Mesothelial cell of epicardium (in vitro differentiated cells): ENCODE measurements at regions not wholly inside any gene's neighbourhood (a gene's known extent, or its start where the extent isn't known, plus 50 kb on each side); places are given as distances from the start of the nearest gene placed in this dataset.

Source experiments
- DNase-seq, 2 experiments: peaks; one replicate each; pipeline ENCODE4 v3.0.0; 2021; ENCODE audit warnings: low spot score in 2 of 2; ENCODE audit not compliant: unreplicated experiment in 2 of 2
- H3K27ac Mint-ChIP-seq: 2 replicates; pipeline ENCODE4 v1.8.0; 2021; ENCODE audit warnings: mixed read lengths
- H3K27me3 Mint-ChIP-seq: 2 replicates; pipeline ENCODE4 v1.8.0; 2021; ENCODE audit warnings: low read depth, mixed read lengths
- H3K36me3 Mint-ChIP-seq: 2 replicates; pipeline ENCODE4 v1.8.0; 2021; ENCODE audit warnings: mixed read lengths
- H3K4me1 Mint-ChIP-seq: 2 replicates; pipeline ENCODE4 v1.8.0; 2021; ENCODE audit warnings: mixed read lengths
- H3K4me3 Mint-ChIP-seq: 2 replicates; pipeline ENCODE4 v1.8.0; 2021; ENCODE audit warnings: mild to moderate bottlenecking, moderate library complexity, mixed read lengths
- H3K9me3 Mint-ChIP-seq: 2 replicates; pipeline ENCODE4 v1.8.0; 2021; ENCODE audit warnings: mixed read lengths
- TF ChIP-seq, protein P1 (sequence below): fragments of 200-600 bp; sonication (generic); IDR thresholded peaks from one replicate; pipeline ENCODE4 v1.5.0; 2021; ENCODE audit warnings: antibody characterized with exemption; ENCODE audit not compliant: unreplicated experiment

DNA sequence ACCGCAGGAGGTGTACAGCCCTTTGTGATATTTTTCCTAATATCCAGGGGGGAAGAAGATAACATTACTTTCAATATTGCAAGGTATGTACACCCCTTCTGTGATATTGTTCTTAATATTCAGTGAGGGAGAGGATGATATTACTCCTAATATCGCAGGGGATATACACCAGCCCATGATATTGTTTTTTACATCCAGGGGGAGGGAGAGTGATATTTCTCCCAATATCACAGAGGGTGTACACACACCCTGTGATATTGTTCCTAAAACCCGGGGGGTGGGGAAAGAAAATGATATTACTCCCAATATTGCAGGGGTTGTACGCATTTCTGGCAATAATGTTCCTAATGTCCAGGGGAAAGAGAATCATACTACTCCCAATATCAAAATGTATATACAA is 58.0 kb upstream of the SLC25A48 start:
- TF ChIP-seq, protein P1, sequence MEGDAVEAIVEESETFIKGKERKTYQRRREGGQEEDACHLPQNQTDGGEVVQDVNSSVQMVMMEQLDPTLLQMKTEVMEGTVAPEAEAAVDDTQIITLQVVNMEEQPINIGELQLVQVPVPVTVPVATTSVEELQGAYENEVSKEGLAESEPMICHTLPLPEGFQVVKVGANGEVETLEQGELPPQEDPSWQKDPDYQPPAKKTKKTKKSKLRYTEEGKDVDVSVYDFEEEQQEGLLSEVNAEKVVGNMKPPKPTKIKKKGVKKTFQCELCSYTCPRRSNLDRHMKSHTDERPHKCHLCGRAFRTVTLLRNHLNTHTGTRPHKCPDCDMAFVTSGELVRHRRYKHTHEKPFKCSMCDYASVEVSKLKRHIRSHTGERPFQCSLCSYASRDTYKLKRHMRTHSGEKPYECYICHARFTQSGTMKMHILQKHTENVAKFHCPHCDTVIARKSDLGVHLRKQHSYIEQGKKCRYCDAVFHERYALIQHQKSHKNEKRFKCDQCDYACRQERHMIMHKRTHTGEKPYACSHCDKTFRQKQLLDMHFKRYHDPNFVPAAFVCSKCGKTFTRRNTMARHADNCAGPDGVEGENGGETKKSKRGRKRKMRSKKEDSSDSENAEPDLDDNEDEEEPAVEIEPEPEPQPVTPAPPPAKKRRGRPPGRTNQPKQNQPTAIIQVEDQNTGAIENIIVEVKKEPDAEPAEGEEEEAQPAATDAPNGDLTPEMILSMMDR = no peak
- Mint-ChIP-seq H3K36me3 (no peaks in the 10 kb centered on the region), H3K9me3 (peaks cover 12% of the 10 kb centered on the region), H3K27ac (no peak overlapping the region), H3K4me3 (no peak overlapping the region), H3K27me3 (peaks cover 58% of the 10 kb centered on the region), H3K4me1 (no peaks in the 10 kb centered on the region)
- DNase-seq = no peak

GRCh38 chr5:135761746-135762145 is 72.7 kb upstream of the SLC25A48 start:
- Mint-ChIP-seq H3K27me3 (peaks cover 2% of the 10 kb centered on the region), H3K4me3 (no peak overlapping the region)
- TF ChIP-seq, protein P1 = no peak

DNA sequence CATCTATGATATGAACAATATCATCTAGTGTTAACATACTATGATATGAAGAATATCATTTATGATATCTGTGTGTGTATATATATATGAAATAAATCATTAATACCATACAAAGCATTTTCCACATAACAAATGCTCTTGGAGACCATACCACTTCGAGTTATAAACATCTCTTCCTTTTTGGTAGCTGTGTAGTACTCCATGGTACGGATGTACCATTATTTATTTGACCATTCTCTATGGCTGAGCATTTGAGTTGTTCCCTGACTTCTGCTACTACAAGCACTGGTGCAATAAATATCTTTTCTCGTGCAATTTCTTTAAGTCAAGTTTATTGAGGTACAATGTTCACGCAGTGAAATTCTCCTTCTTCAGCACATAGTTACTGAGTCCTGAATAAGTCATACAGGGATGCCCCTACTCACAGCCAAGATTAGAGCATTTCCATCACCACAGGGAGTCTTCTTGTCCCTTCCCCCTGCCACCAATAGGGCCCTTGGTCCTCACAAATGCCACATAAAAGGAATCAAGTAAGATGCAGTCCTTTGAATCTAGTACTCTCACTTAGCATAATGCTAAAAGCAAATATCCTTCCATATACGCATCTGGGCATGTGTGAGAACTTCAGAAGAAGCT is 75.2 kb upstream of the SLC25A48 start:
- Mint-ChIP-seq H3K4me3 (no peak overlapping the region), H3K4me1 (no peaks in the 10 kb centered on the region), H3K36me3 (peaks cover under 1% of the 10 kb centered on the region), H3K27ac (no peak overlapping the region), H3K9me3 (peaks cover 2% of the 10 kb centered on the region), H3K27me3 (peaks cover 2% of the 10 kb centered on the region)
- TF ChIP-seq, protein P1 = no peak
- DNase-seq = no peak

More at GRCh38 chr5:135761746-135762145, 72.7 kb upstream of the SLC25A48 start:
- no peak for DNase-seq
- H3K4me1 Mint-ChIP-seq = no peaks in the 10 kb centered on the region
- peaks cover 5% of the 10 kb centered on the region for H3K36me3 Mint-ChIP-seq
- H3K9me3 Mint-ChIP-seq = peaks cover 21% of the 10 kb centered on the region
- no peak overlapping the region for H3K27ac Mint-ChIP-seq

GRCh38 chr5:135753990-135754389 is 80.5 kb upstream of the SLC25A48 start:
- no peak overlapping the region for H3K4me3 Mint-ChIP-seq
- no peak for DNase-seq
- H3K9me3 Mint-ChIP-seq = no peaks in the 10 kb centered on the region

DNA sequence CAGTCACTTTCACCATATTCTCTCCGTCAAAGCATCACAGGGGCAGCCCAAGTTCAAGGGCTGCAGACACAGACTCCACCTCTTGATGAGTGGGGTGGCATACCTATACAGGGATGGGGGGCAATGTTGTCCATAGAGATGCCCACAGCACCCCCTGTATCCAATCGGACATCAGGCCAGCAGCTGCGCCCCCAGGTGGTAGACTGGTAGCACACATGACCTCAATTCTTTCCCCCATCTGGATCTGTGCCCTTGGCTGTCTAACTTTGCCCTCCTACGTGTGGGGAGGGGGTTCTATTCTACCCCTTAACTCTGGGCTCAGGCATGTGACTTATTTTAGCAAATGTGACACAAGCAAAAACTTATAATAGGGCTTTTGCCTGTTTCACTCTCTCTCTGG is 84.0 kb upstream of the SLC25A48 start:
- TF ChIP-seq, protein P1 = no peak
- DNase-seq = no peak

More at GRCh38 chr5:135753990-135754389, 80.5 kb upstream of the SLC25A48 start:
- Mint-ChIP-seq H3K4me1 (no peaks in the 10 kb centered on the region), H3K27ac (no peak overlapping the region), H3K36me3 (no peaks in the 10 kb centered on the region), H3K27me3 (no peaks in the 10 kb centered on the region)
- TF ChIP-seq, protein P1 = no peak

More for the DNA sequence above, 84.0 kb upstream of the SLC25A48 start:
- Mint-ChIP-seq H3K27me3 (no peaks in the 10 kb centered on the region), H3K4me1 (no peaks in the 10 kb centered on the region), H3K36me3 (peaks cover 12% of the 10 kb centered on the region), H3K27ac (no peak overlapping the region), H3K9me3 (peaks cover 15% of the 10 kb centered on the region), H3K4me3 (no peak overlapping the region)
